ENCODE measurements at regions not wholly inside any gene's neighbourhood (a gene's known extent, or its start where the extent isn't known, plus 50 kb on each side); places are given as distances from the start of the nearest gene placed in this dataset.

DNA sequence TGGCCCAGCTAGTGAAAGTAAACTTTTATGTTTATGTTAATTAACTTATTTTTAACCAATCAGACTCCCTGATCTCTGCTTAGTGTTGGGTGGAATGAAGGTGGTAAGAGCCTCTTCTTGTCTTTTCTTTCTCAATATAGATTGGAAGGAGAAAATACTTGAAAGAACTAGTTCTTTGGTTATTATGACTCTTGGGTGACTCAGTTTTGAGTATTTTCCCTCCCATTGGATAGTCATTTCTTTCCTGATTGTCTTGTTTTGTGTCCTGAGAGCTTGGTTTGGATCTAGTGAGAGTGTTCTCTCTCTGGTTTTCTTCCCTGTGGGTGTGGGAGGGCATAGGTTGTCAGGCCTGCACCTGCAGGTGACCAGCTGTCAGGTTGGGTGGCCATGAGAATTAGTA is 172.0 kb upstream of the GLRA2 start:
- CTCF ChIA-PET, result no interaction called here
- H3K27me3 Mint-ChIP-seq (ENCODE audit: insufficient read depth, unreplicated experiment), result no peaks in the 10 kb centered on the region
- H3K9me3 Mint-ChIP-seq (ENCODE audit: unreplicated experiment), result no peaks in the 10 kb centered on the region
- no peak for DNase-seq (ENCODE audit: unreplicated experiment)
- POLR2A ChIA-PET, result no interaction called here
- H3K4me1 Mint-ChIP-seq (ENCODE audit: insufficient read depth, unreplicated experiment), result peaks cover 10% of the 10 kb centered on the region
- BruUV-seq (replicated peaks), result no TSS peak
- TF ChIP-seq, protein P1, sequence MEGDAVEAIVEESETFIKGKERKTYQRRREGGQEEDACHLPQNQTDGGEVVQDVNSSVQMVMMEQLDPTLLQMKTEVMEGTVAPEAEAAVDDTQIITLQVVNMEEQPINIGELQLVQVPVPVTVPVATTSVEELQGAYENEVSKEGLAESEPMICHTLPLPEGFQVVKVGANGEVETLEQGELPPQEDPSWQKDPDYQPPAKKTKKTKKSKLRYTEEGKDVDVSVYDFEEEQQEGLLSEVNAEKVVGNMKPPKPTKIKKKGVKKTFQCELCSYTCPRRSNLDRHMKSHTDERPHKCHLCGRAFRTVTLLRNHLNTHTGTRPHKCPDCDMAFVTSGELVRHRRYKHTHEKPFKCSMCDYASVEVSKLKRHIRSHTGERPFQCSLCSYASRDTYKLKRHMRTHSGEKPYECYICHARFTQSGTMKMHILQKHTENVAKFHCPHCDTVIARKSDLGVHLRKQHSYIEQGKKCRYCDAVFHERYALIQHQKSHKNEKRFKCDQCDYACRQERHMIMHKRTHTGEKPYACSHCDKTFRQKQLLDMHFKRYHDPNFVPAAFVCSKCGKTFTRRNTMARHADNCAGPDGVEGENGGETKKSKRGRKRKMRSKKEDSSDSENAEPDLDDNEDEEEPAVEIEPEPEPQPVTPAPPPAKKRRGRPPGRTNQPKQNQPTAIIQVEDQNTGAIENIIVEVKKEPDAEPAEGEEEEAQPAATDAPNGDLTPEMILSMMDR (IDR thresholded peaks at IDR 0.05; ENCODE audit: unreplicated experiment), result no peak
- no peak overlapping the region for H3K27ac Mint-ChIP-seq (ENCODE audit: low read depth, unreplicated experiment)
- intact Hi-C loops (cut with micrococcal nuclease), result no loop called here
- no peak overlapping the region for H3K4me3 Mint-ChIP-seq (ENCODE audit: unreplicated experiment)
- H3K36me3 Mint-ChIP-seq (ENCODE audit: insufficient read depth, unreplicated experiment), result no peaks in the 10 kb centered on the region

DNA sequence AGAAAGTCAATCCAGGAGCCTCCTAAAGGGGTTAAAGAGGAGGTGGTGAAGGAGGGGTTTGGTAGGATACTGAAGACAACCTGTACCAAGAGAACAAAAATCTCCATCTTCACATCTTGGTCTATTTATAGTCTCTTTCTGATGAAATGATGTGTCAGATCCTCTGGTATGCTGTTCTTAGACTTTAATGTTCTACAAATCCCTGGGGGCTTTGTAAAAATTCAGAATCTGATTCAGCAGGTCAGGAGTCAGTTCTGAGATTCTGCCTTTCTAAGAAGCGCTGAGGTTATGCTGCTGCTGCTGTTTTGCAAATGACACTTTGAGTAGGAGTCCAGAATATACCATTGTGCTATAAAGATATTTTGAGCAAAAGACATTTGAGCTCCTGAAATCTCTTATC is 172.9 kb upstream of the GLRA2 start:
- Mint-ChIP-seq H3K4me3 (ENCODE audit: unreplicated experiment) (no peak overlapping the region), H3K36me3 (ENCODE audit: insufficient read depth, unreplicated experiment) (no peaks in the 10 kb centered on the region), H3K9me3 (ENCODE audit: unreplicated experiment) (no peaks in the 10 kb centered on the region), H3K27ac (ENCODE audit: low read depth, unreplicated experiment) (no peak overlapping the region), H3K27me3 (ENCODE audit: insufficient read depth, unreplicated experiment) (no peaks in the 10 kb centered on the region), H3K4me1 (ENCODE audit: insufficient read depth, unreplicated experiment) (peaks cover 10% of the 10 kb centered on the region)
- no TSS peak for BruUV-seq (replicated peaks)
- CTCF ChIA-PET, result no interaction called here
- POLR2A ChIA-PET, result no interaction called here
- DNase-seq (ENCODE audit: unreplicated experiment), result peak; percentile 19
- intact Hi-C loops (cut with micrococcal nuclease), result no loop called here
- TF ChIP-seq, protein P1 (IDR thresholded peaks at IDR 0.05; ENCODE audit: unreplicated experiment), result no peak

DNA sequence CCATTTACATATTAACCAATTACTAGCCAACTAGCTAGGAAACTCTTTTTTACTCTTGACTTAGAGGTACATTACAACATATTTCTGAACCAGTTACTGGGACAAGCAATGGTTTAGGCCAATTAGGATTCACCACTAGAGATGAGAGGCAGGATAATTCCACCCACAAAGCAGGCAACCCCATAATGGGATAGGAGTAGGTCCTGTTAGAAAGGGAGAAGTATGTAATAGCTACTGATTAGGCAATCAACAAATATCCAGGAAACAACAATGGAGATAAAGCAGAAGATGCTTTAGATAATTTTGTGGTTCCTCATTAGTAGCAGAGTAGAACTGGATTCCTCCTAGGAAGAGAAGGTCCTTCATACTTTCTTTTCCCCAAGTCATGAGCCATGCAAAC is 173.8 kb upstream of the GLRA2 start:
- Mint-ChIP-seq H3K9me3 (ENCODE audit: unreplicated experiment) (peaks cover 4% of the 10 kb centered on the region), H3K36me3 (ENCODE audit: insufficient read depth, unreplicated experiment) (no peaks in the 10 kb centered on the region), H3K4me1 (ENCODE audit: insufficient read depth, unreplicated experiment) (peaks cover 10% of the 10 kb centered on the region), H3K4me3 (ENCODE audit: unreplicated experiment) (no peak overlapping the region), H3K27ac (ENCODE audit: low read depth, unreplicated experiment) (no peak overlapping the region), H3K27me3 (ENCODE audit: insufficient read depth, unreplicated experiment) (no peaks in the 10 kb centered on the region)
- TF ChIP-seq, protein P1 (IDR thresholded peaks at IDR 0.05; ENCODE audit: unreplicated experiment), result no peak
- ChIA-PET CTCF (no interaction called here), POLR2A (no interaction called here)
- DNase-seq (ENCODE audit: unreplicated experiment), result no peak
- BruUV-seq (replicated peaks), result no TSS peak
- intact Hi-C loops (cut with micrococcal nuclease), result no loop called here

DNA sequence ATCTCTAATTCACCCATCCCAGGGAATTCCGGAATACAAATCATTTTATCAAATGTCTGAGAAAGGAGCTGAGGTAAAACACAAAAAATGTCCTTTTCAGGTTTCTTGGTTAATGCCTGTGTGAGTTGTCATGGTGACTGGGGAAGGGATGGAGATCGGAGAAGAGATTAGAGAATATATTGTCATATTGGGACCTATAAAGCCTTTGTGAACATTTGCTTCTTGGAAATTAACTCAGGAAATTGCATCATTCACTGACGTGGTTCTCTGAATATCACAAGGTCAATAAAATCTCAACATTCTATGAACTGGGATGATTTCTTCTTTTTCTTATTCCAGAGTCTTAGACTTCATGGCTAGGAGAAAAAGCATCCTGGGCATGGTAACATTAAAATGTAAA is 174.8 kb upstream of the GLRA2 start:
- intact Hi-C loops (cut with micrococcal nuclease), result no loop called here
- TF ChIP-seq, protein P1 (IDR thresholded peaks at IDR 0.05; ENCODE audit: unreplicated experiment), result no peak
- H3K9me3 Mint-ChIP-seq (ENCODE audit: unreplicated experiment), result peaks cover 6% of the 10 kb centered on the region
- H3K27me3 Mint-ChIP-seq (ENCODE audit: insufficient read depth, unreplicated experiment), result no peaks in the 10 kb centered on the region
- H3K4me1 Mint-ChIP-seq (ENCODE audit: insufficient read depth, unreplicated experiment), result peaks cover 10% of the 10 kb centered on the region
- no TSS peak for BruUV-seq (replicated peaks)
- no peak overlapping the region for H3K27ac Mint-ChIP-seq (ENCODE audit: low read depth, unreplicated experiment)
- POLR2A ChIA-PET, result no interaction called here
- no peaks in the 10 kb centered on the region for H3K36me3 Mint-ChIP-seq (ENCODE audit: insufficient read depth, unreplicated experiment)
- CTCF ChIA-PET, result interaction anchor here (0.6 kb wide), 1 partner anchor 112 kb away, joined by 3 read pairs; no protein-coding TSS in a partner anchor
- peak; percentile 7 for DNase-seq (ENCODE audit: unreplicated experiment)
- no peak overlapping the region for H3K4me3 Mint-ChIP-seq (ENCODE audit: unreplicated experiment)
